Neural progenitor cell (in vitro differentiated cells): ENCODE measurements at regions not wholly inside any gene's neighbourhood (a gene's known extent, or its start where the extent isn't known, plus 50 kb on each side); places are given as distances from the start of the nearest gene placed in this dataset.

Experiments used
- DNase-seq: peaks from one replicate; pipeline ENCODE4 v3.0.0-alpha.2; 2016; ENCODE audit warnings: low spot score
- H2AFZ ChIP-seq: fragments of 200-600 bp; sonication (generic); replicated peaks from 2 replicates; pipeline ENCODE4 v1.6.1; 2016; ENCODE audit warnings: antibody characterized with exemption
- H3F3A ChIP-seq: fragments of 200-600 bp; sonication (generic); 2 replicates; pipeline ENCODE4 v1.6.1; 2016; ENCODE audit warnings: antibody characterized with exemption, low read depth
- H3K27ac ChIP-seq: fragments of 200-600 bp; sonication (generic); 2 replicates; pipeline ENCODE4 v1.5.1; 2016; ENCODE audit warnings: mild to moderate bottlenecking
- H3K27me3 ChIP-seq: fragments of 200-600 bp; sonication (generic); 2 replicates; pipeline ENCODE4 v1.6.1; 2016; ENCODE audit warnings: mild to moderate bottlenecking, moderate library complexity
- H3K36me3 ChIP-seq: fragments of 200-600 bp; sonication (generic); 2 replicates; pipeline ENCODE4 v1.5.1; 2016
- H3K4me1 ChIP-seq: fragments of 200-600 bp; sonication (generic); 2 replicates; pipeline ENCODE4 v1.6.1; 2016; ENCODE audit warnings: mixed run types
- H3K4me2 ChIP-seq: fragments of 200-600 bp; sonication (generic); 2 replicates; pipeline ENCODE4 v1.6.1; 2016
- H3K4me3 ChIP-seq: fragments of 200-600 bp; sonication (generic); 2 replicates; pipeline ENCODE4 v1.5.1; 2016
- H3K79me2 ChIP-seq: fragments of 200-600 bp; sonication (generic); 2 replicates; pipeline ENCODE4 v1.6.1; 2016; ENCODE audit warnings: low read depth
- H3K9ac ChIP-seq: fragments of 200-600 bp; sonication (generic); 2 replicates; pipeline ENCODE4 v1.6.1; 2016
- H3K9me3 ChIP-seq: fragments of 200-600 bp; sonication (generic); 2 replicates; pipeline ENCODE4 v1.5.1; 2016; ENCODE audit warnings: low read depth
- H4K20me1 ChIP-seq: fragments of 200-600 bp; sonication (generic); 2 replicates; pipeline ENCODE4 v1.6.1; 2016; ENCODE audit warnings: low read depth
- H3K27ac Mint-ChIP-seq: 3 replicates; pipeline ENCODE4 v1.8.0; 2021; ENCODE audit warnings: mixed read lengths
- H3K27me3 Mint-ChIP-seq: 2 replicates; pipeline ENCODE4 v1.8.0; 2022; ENCODE audit warnings: low read depth, mild to moderate bottlenecking, inconsistent platforms, moderate library complexity, mixed read lengths; ENCODE audit not compliant: insufficient read depth
- H3K36me3 Mint-ChIP-seq: 3 replicates; pipeline ENCODE4 v1.8.0; 2021; ENCODE audit warnings: mixed read lengths
- H3K4me1 Mint-ChIP-seq: 3 replicates; pipeline ENCODE4 v1.8.0; 2021; ENCODE audit warnings: mixed read lengths
- H3K4me3 Mint-ChIP-seq: 3 replicates; pipeline ENCODE4 v1.8.0; 2021; ENCODE audit warnings: mild to moderate bottlenecking, moderate library complexity, mixed read lengths
- H3K9me3 Mint-ChIP-seq: 3 replicates; pipeline ENCODE4 v1.8.0; 2020; ENCODE audit warnings: mixed read lengths
- CTCF ChIP-seq: fragments of 200-600 bp; sonication (generic); IDR thresholded peaks from 2 replicates; pipeline ENCODE4 v1.5.1; 2017; ENCODE audit warnings: antibody characterized with exemption, mild to moderate bottlenecking
- EZH2 ChIP-seq: fragments of 200-600 bp; sonication (generic); IDR thresholded peaks from 2 replicates; pipeline ENCODE4 v1.6.1; 2017; ENCODE audit warnings: antibody characterized with exemption, mild to moderate bottlenecking, moderate library complexity
- EZH2phosphoT487 ChIP-seq: fragments of 200-600 bp; sonication (generic); IDR thresholded peaks from 2 replicates; pipeline ENCODE4 v1.6.1; 2017; ENCODE audit warnings: antibody characterized with exemption

- Histone ChIP-seq H3K27me3 (no peaks in the 10 kb centered on the region), H4K20me1 (no peaks in the 10 kb centered on the region), H3K4me3 (no peak overlapping the region), H3K4me2 (no peak overlapping the region), H3K9ac (no peak overlapping the region), H3K36me3 (no peaks in the 10 kb centered on the region), H3K27ac (no peak overlapping the region), H3K4me1 (no peaks in the 10 kb centered on the region), H3F3A (no peaks in the 10 kb centered on the region), H3K79me2 (no peaks in the 10 kb centered on the region), H3K9me3 (no peaks in the 10 kb centered on the region), H2AFZ (no peak overlapping the region)
- TF ChIP-seq CTCF (no peak), EZH2phosphoT487 (no peak), EZH2 (no peak)
- Mint-ChIP-seq H3K4me1 (no peaks in the 10 kb centered on the region), H3K4me3 (no peak overlapping the region), H3K36me3 (no peaks in the 10 kb centered on the region), H3K9me3 (peaks cover 5% of the 10 kb centered on the region), H3K27me3 (no peaks in the 10 kb centered on the region), H3K27ac (no peak overlapping the region)
- DNase-seq, result no peak
Observed at GRCh38 chr2:216943109-216943508, 83.2 kb upstream of the TNP1 start.

DNA sequence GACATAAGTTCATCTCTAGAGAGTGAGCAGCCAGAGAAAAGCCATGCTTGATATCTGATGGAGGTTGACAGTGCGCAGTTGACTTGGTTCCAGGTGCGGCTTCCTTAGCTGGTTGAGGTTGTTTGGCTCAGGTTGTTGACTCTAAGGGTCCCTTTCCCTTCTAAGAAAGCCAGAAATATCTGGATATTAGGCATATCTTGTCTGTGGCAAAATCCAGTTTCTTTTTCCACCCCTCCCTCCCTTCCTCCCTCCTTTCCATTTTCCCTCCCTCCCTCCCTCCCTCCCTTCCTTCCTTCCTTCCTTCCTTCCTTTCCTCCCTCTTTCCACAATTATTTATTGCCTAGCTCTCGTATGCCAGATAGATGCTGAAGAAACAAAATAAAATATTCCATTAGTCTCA, 82.6 kb upstream of the TNP1 start:
- Mint-ChIP-seq H3K36me3 (no peaks in the 10 kb centered on the region), H3K27ac (peak overlapping the region; percentile 77), H3K27me3 (no peaks in the 10 kb centered on the region), H3K4me3 (no peak overlapping the region), H3K4me1 (no peaks in the 10 kb centered on the region), H3K9me3 (peaks cover 5% of the 10 kb centered on the region)
- no peaks in the 10 kb centered on the region for H3K79me2 ChIP-seq
- H3K9me3 ChIP-seq, result no peaks in the 10 kb centered on the region
- no peak overlapping the region for H3K4me3 ChIP-seq
- no peaks in the 10 kb centered on the region for H3F3A ChIP-seq
- no peak overlapping the region for H2AFZ ChIP-seq
- H3K4me2 ChIP-seq, result no peak overlapping the region
- no peak for TF ChIP-seq CTCF
- TF ChIP-seq EZH2phosphoT487, result no peak
- no peak for TF ChIP-seq EZH2
- H3K36me3 ChIP-seq, result no peaks in the 10 kb centered on the region
- H4K20me1 ChIP-seq, result no peaks in the 10 kb centered on the region
- H3K27me3 ChIP-seq, result no peaks in the 10 kb centered on the region
- H3K27ac ChIP-seq, result no peak overlapping the region
- no peak for DNase-seq
- H3K4me1 ChIP-seq, result no peaks in the 10 kb centered on the region
- H3K9ac ChIP-seq, result no peak overlapping the region

DNA sequence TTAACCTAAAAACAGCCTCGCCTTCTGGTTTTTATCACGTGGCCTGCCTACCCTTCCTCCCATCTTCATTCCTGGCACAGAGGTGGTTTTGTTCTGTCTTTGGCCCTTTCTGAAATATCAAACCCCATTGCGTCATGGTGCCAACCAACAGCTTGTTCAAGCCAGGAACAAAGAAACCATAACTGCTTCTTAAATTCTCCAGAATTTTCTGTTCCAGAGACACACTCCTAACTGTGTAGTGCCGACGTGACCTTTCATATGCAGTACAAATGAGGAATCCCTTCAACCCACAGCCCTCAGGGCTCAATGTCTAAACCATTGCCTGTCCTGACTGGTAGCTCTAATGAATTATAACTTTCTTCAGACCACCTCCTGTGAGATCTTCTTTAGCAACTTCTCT, 82.2 kb upstream of the TNP1 start:
- no peaks in the 10 kb centered on the region for H3K4me1 Mint-ChIP-seq
- no peak overlapping the region for H3K4me2 ChIP-seq
- H3K9ac ChIP-seq, result no peak overlapping the region
- peaks cover 5% of the 10 kb centered on the region for H3K9me3 Mint-ChIP-seq
- no peak for DNase-seq
- no peaks in the 10 kb centered on the region for H3K79me2 ChIP-seq
- H2AFZ ChIP-seq, result no peak overlapping the region
- H4K20me1 ChIP-seq, result no peaks in the 10 kb centered on the region
- no peak overlapping the region for H3K4me3 Mint-ChIP-seq
- no peaks in the 10 kb centered on the region for H3K9me3 ChIP-seq
- peak overlapping the region; percentile 77 for H3K27ac Mint-ChIP-seq
- H3K27me3 Mint-ChIP-seq, result no peaks in the 10 kb centered on the region
- no peaks in the 10 kb centered on the region for H3K36me3 ChIP-seq
- H3F3A ChIP-seq, result no peaks in the 10 kb centered on the region
- H3K4me1 ChIP-seq, result no peaks in the 10 kb centered on the region
- TF ChIP-seq EZH2phosphoT487, result no peak
- no peak for TF ChIP-seq CTCF
- TF ChIP-seq EZH2, result no peak
- H3K4me3 ChIP-seq, result no peak overlapping the region
- no peak overlapping the region for H3K27ac ChIP-seq
- no peaks in the 10 kb centered on the region for H3K27me3 ChIP-seq
- H3K36me3 Mint-ChIP-seq, result no peaks in the 10 kb centered on the region

DNA sequence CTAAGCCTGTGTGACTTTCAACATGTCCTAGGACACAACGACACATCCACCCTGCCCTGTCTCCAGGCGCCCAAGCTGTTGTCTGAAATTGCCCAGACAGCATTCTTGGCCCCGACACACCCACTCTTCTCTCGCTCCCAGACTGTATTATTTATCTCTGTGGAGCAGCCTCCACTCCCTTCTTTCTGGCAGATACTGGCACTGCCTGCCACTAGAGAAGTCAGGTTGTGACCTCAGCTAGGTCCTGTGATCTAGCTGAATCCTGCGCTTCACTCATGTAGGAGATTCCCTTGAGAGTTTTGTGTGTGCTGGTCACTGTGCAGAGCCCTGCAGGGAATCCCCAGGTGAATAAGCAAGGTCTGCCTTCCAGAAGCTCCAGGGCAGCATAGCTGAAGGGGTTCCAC, 77.1 kb upstream of the TNP1 start:
- Mint-ChIP-seq H3K4me3 (no peak overlapping the region), H3K36me3 (no peaks in the 10 kb centered on the region), H3K9me3 (peaks cover 5% of the 10 kb centered on the region), H3K27me3 (peaks cover 6% of the 10 kb centered on the region), H3K4me1 (peaks cover 9% of the 10 kb centered on the region), H3K27ac (no peak overlapping the region)
- H4K20me1 ChIP-seq, result no peaks in the 10 kb centered on the region
- H3K36me3 ChIP-seq, result no peaks in the 10 kb centered on the region
- no peak overlapping the region for H3K4me2 ChIP-seq
- DNase-seq, result no peak
- H3F3A ChIP-seq, result no peaks in the 10 kb centered on the region
- TF ChIP-seq EZH2, result no peak
- no peak for TF ChIP-seq EZH2phosphoT487
- TF ChIP-seq CTCF, result no peak
- no peak overlapping the region for H3K27ac ChIP-seq
- H3K4me1 ChIP-seq, result peaks cover 12% of the 10 kb centered on the region
- H2AFZ ChIP-seq, result no peak overlapping the region
- no peaks in the 10 kb centered on the region for H3K79me2 ChIP-seq
- no peaks in the 10 kb centered on the region for H3K9me3 ChIP-seq
- no peaks in the 10 kb centered on the region for H3K27me3 ChIP-seq
- H3K9ac ChIP-seq, result no peak overlapping the region
- H3K4me3 ChIP-seq, result no peak overlapping the region
